KMS-11 (cell line): ENCODE measurements at regions not wholly inside any gene's neighbourhood (a gene's known extent, or its start where the extent isn't known, plus 50 kb on each side); places are given as distances from the start of the nearest gene placed in this dataset.

Experiments used
- H2AFZ ChIP-seq: fragments of 200-600 bp; sonication (generic); 2 replicates; pipeline ENCODE4 v1.6.1; 2016; ENCODE audit warnings: antibody characterized with exemption, mixed run types, low read depth
- H3K27ac ChIP-seq: fragments of 200-600 bp; sonication (generic); 2 replicates; pipeline ENCODE4 v1.6.1; 2016; ENCODE audit warnings: mild to moderate bottlenecking, mixed run types
- H3K27me3 ChIP-seq: fragments of 200-600 bp; sonication (generic); 2 replicates; pipeline ENCODE4 v1.6.1; 2017; ENCODE audit warnings: mild to moderate bottlenecking, low read depth, mixed run types, moderate library complexity; ENCODE audit not compliant: insufficient read depth
- H3K36me3 ChIP-seq: fragments of 200-600 bp; sonication (generic); 2 replicates; pipeline ENCODE4 v1.6.1; 2017; ENCODE audit warnings: mild to moderate bottlenecking, mixed run types; ENCODE audit not compliant: insufficient read depth
- H3K4me1 ChIP-seq: fragments of 200-600 bp; sonication (generic); 2 replicates; pipeline ENCODE4 v1.6.1; 2016; ENCODE audit warnings: mild to moderate bottlenecking, low read depth, mixed run types; ENCODE audit not compliant: poor library complexity, severe bottlenecking
- H3K4me2 ChIP-seq: fragments of 200-600 bp; sonication (generic); 2 replicates; pipeline ENCODE4 v1.7.0; 2016; ENCODE audit warnings: mild to moderate bottlenecking, mixed run types
- H3K4me3 ChIP-seq: fragments of 200-600 bp; sonication (generic); IDR thresholded peaks from 2 replicates; pipeline ENCODE4 v1.6.1; 2017; ENCODE audit warnings: low read depth, low read length, mixed read lengths; ENCODE audit not compliant: insufficient read depth
- H3K79me2 ChIP-seq: fragments of 200-600 bp; sonication (generic); 2 replicates; pipeline ENCODE4 v1.6.1; 2016; ENCODE audit warnings: low read depth, mixed run types; ENCODE audit not compliant: insufficient read depth
- H3K9ac ChIP-seq: fragments of 200-600 bp; sonication (generic); 2 replicates; pipeline ENCODE4 v1.6.1; 2016; ENCODE audit warnings: mild to moderate bottlenecking, mixed run types
- H4K20me1 ChIP-seq: fragments of 200-600 bp; sonication (generic); 2 replicates; pipeline ENCODE4 v1.6.1; 2016; ENCODE audit warnings: mild to moderate bottlenecking, mixed run types; ENCODE audit not compliant: insufficient read depth
- TF ChIP-seq, protein P1 (sequence below): fragments of 200-600 bp; sonication (generic); conservative IDR thresholded peaks from 2 replicates; pipeline ENCODE4 v1.6.1; 2017; ENCODE audit warnings: low read depth, mild to moderate bottlenecking, antibody characterized with exemption, low read length, moderate library complexity, mixed read lengths

DNA sequence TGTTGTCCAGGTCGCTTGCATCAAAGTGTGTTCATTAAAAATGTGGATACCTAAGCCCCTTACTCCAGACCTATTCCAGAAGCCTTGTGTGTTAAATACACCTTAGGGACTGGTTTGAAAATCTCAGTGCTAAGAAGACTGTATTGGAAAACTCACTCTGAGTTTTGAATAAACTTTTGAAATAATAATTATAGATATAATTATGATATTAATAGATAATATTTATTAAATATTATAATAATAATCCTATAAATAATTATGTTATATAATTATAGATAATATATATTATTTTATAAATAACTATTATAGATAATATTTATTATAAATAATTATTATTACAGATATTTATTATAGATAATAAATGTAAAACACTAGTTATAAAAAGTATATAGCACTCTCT lies 165.3 kb downstream of the ARRDC3 start:
- Histone ChIP-seq H3K27me3 (no peaks in the 10 kb centered on the region), H3K4me3 (no peak overlapping the region), H3K79me2 (no peaks in the 10 kb centered on the region), H4K20me1 (no peaks in the 10 kb centered on the region), H3K4me1 (no peaks in the 10 kb centered on the region), H2AFZ (no peak overlapping the region), H3K9ac (no peak overlapping the region), H3K36me3 (no peaks in the 10 kb centered on the region), H3K27ac (no peak overlapping the region), H3K4me2 (no peak overlapping the region)
- TF ChIP-seq, protein P1, sequence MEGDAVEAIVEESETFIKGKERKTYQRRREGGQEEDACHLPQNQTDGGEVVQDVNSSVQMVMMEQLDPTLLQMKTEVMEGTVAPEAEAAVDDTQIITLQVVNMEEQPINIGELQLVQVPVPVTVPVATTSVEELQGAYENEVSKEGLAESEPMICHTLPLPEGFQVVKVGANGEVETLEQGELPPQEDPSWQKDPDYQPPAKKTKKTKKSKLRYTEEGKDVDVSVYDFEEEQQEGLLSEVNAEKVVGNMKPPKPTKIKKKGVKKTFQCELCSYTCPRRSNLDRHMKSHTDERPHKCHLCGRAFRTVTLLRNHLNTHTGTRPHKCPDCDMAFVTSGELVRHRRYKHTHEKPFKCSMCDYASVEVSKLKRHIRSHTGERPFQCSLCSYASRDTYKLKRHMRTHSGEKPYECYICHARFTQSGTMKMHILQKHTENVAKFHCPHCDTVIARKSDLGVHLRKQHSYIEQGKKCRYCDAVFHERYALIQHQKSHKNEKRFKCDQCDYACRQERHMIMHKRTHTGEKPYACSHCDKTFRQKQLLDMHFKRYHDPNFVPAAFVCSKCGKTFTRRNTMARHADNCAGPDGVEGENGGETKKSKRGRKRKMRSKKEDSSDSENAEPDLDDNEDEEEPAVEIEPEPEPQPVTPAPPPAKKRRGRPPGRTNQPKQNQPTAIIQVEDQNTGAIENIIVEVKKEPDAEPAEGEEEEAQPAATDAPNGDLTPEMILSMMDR, result no peak

DNA sequence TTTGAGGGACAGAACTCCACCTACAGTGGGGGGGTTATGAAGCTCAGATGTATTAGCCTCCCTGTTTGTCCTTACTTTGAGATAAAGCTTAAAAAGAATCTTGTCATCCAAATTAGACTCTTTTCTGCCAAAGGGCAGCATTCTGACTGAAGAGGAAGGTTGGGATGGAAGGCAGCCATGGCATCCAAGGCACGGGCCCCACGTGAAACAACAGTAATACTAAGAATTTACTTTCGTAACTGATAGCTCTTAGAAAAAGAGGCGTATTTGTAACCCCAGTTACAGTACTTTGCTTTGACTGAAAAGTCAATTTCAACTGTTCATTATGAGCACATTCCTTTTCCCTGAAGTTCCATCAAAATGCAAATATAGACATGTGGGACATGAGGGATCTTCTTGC lies 168.5 kb downstream of the ARRDC3 start:
- Histone ChIP-seq H3K27me3 (no peaks in the 10 kb centered on the region), H3K4me2 (no peak overlapping the region), H2AFZ (no peak overlapping the region), H3K4me3 (no peak overlapping the region), H3K4me1 (no peaks in the 10 kb centered on the region), H3K36me3 (no peaks in the 10 kb centered on the region), H3K27ac (no peak overlapping the region), H3K79me2 (no peaks in the 10 kb centered on the region), H3K9ac (no peak overlapping the region), H4K20me1 (no peaks in the 10 kb centered on the region)
- TF ChIP-seq, protein P1, result no peak
